HepG2 (cell line): ENCODE measurements at regions not wholly inside any gene's neighbourhood (a gene's known extent, or its start where the extent isn't known, plus 50 kb on each side); places are given as distances from the start of the nearest gene placed in this dataset.

Experiments used
- ATAD3A ChIP-seq: sonication (generic); formaldehyde crosslinking; IDR thresholded peaks from 2 replicates; pipeline ENCODE4 v1.4.0; 2020; ENCODE audit warnings: missing genetic modification reagents
- HNF4G ChIP-seq, 2 experiments: sonication (generic) in 1 of 2; formaldehyde crosslinking in 1 of 2; IDR thresholded peaks; 2 replicates each; pipeline versions ENCODE4 v1.4.0 to v1.6.1; 2011 to 2020; ENCODE audit warnings: borderline replicate concordance in 2 of 2, low read depth in 2 of 2, mild to moderate bottlenecking in 2 of 2, low read length in 1 of 2, missing genetic modification reagents in 1 of 2, moderate library complexity in 1 of 2
- PLRG1 ChIP-seq: fragments of 450-650 bp; conservative IDR thresholded peaks from 2 replicates; pipeline ENCODE4 v1.6.1; 2016
- ZBTB42 ChIP-seq: sonication (generic); formaldehyde crosslinking; IDR thresholded peaks from 2 replicates; pipeline ENCODE4 v1.5.0; 2020; ENCODE audit warnings: mild to moderate bottlenecking, missing genetic modification reagents
- ZNF549 ChIP-seq: sonication (generic); formaldehyde crosslinking; IDR thresholded peaks from 2 replicates; pipeline ENCODE4 v1.5.0; 2020; ENCODE audit warnings: missing genetic modification reagents
- TF ChIP-seq, protein P1 (sequence below): sonication (generic); formaldehyde crosslinking; IDR thresholded peaks from 2 replicates; pipeline ENCODE4 v1.5.0; 2020; ENCODE audit warnings: mild to moderate bottlenecking, missing genetic modification reagents, moderate library complexity
- TF ChIP-seq, protein P2 (sequence below): sonication (generic); formaldehyde crosslinking; IDR thresholded peaks from 2 replicates; pipeline ENCODE4 v1.8.1; 2022; ENCODE audit warnings: mild to moderate bottlenecking, missing genetic modification reagents

DNA sequence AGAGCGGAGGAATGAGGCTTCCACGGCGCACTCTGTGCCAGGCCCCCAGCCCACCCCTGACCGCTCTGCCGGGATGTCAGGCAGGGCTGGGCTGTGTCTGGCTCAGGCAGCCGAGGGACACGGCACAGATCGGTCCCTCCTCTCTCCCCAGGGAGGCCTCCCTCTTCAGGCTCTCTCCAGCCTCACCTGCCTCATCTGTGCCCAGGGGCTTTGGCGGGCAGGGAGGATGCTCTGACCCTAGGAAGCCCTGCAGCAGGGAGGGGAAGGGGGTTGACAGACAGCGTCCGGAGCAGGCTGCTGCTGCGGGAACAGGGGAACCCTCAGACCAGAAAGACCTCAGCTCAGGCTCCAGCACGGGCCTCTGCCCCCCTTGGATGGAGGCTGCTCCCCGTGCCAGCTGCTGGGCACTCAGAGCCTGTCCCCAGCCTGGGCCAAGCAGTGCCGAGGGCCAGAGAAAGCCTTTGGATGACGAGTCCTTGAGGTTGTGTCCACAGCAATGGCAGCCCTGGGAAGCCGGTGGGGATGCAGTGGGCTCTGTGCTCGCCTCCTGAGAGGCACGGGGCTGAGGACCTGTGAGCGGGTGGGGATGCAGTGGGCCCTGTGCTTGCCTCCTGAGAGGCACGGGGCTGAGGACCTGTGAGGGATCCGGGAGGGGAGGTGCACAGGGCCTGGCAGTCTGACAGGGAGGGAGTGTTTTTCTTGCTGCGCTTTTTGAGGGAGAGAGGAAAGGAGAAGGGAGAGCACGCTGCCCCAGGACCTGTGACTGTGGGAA, 66.9 kb downstream of the FOXL3 start:
- TF ChIP-seq HNF4G (IDR thresholded peaks at IDR 0.05; ENCODE audit: borderline replicate concordance, low read depth, low read length) (no peak), HNF4G (CRISPR knock-in tag; IDR thresholded peaks at IDR 0.05; ENCODE audit: borderline replicate concordance, low read depth) (no peak), ZNF549 (CRISPR knock-in tag) (no peak), PLRG1 (no peak), ATAD3A (no peak), ZBTB42 (CRISPR knock-in tag) (no peak)
- TF ChIP-seq, protein P1, sequence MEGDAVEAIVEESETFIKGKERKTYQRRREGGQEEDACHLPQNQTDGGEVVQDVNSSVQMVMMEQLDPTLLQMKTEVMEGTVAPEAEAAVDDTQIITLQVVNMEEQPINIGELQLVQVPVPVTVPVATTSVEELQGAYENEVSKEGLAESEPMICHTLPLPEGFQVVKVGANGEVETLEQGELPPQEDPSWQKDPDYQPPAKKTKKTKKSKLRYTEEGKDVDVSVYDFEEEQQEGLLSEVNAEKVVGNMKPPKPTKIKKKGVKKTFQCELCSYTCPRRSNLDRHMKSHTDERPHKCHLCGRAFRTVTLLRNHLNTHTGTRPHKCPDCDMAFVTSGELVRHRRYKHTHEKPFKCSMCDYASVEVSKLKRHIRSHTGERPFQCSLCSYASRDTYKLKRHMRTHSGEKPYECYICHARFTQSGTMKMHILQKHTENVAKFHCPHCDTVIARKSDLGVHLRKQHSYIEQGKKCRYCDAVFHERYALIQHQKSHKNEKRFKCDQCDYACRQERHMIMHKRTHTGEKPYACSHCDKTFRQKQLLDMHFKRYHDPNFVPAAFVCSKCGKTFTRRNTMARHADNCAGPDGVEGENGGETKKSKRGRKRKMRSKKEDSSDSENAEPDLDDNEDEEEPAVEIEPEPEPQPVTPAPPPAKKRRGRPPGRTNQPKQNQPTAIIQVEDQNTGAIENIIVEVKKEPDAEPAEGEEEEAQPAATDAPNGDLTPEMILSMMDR: no peak
- TF ChIP-seq, protein P2, sequence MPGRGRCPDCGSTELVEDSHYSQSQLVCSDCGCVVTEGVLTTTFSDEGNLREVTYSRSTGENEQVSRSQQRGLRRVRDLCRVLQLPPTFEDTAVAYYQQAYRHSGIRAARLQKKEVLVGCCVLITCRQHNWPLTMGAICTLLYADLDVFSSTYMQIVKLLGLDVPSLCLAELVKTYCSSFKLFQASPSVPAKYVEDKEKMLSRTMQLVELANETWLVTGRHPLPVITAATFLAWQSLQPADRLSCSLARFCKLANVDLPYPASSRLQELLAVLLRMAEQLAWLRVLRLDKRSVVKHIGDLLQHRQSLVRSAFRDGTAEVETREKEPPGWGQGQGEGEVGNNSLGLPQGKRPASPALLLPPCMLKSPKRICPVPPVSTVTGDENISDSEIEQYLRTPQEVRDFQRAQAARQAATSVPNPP: no peak
